ENCODE measurements at regions not wholly inside any gene's neighbourhood (a gene's known extent, or its start where the extent isn't known, plus 50 kb on each side); places are given as distances from the start of the nearest gene placed in this dataset.

DNA sequence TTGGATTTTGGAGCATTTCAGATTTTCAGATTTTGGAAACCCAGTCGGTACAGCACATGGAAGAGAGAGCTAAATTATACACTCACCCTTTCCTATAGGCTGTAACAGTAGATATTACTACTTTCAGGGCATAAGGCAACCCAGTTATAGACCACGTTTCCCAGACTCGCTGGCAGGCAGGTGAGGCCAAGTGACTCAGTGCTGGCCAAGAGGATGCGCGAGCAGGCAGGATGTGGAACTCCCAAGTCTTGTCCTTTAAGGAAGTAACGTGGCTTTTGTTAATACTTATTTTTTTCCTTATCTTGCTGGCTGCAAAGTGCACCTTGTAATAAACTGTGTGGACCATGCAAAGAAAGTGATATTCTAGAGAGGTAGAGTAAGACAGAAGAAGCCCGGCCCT lies 1160.1 kb downstream of the GATA3 start:
- no peak for DNase-seq (ENCODE audit: low read depth)

DNA sequence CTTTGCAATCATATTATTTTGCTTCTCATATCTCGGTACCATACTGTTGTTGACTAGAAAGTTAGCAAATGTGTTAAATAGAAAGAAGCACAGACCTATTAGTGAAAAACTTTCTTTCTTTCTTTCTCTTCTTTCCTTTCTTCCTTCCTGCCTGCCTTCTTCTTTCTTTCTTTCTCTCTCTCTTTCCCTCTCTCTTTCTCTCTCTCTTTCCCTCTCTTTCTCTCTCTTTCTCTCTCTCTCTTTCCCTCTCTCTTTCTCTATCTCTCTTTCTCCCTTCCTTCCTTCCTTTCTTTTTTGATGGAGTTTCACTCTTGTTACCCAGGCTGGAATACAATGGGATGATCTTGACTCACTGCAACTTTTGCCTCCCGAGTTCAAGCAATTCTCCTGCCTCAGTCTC lies 1160.6 kb downstream of the GATA3 start:
- Histone ChIP-seq H3K4me3 (ENCODE audit: low read depth, low read length) (no peak overlapping the region), H3K27me3 (ENCODE audit: control insufficient read depth, insufficient read depth, low read length) (no peaks in the 10 kb centered on the region), H3K36me3 (ENCODE audit: control insufficient read depth, insufficient read depth, low read length) (no peaks in the 10 kb centered on the region)
- TF ChIP-seq, protein P1, sequence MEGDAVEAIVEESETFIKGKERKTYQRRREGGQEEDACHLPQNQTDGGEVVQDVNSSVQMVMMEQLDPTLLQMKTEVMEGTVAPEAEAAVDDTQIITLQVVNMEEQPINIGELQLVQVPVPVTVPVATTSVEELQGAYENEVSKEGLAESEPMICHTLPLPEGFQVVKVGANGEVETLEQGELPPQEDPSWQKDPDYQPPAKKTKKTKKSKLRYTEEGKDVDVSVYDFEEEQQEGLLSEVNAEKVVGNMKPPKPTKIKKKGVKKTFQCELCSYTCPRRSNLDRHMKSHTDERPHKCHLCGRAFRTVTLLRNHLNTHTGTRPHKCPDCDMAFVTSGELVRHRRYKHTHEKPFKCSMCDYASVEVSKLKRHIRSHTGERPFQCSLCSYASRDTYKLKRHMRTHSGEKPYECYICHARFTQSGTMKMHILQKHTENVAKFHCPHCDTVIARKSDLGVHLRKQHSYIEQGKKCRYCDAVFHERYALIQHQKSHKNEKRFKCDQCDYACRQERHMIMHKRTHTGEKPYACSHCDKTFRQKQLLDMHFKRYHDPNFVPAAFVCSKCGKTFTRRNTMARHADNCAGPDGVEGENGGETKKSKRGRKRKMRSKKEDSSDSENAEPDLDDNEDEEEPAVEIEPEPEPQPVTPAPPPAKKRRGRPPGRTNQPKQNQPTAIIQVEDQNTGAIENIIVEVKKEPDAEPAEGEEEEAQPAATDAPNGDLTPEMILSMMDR (IDR thresholded peaks at IDR 0.05; ENCODE audit: insufficient read depth, low read length, poor library complexity, severe bottlenecking): no peak
- no peak for DNase-seq (ENCODE audit: low read depth)

More for the DNA sequence above, 1160.1 kb downstream of the GATA3 start:
- Histone ChIP-seq H3K27me3 (ENCODE audit: control insufficient read depth, insufficient read depth, low read length) (no peaks in the 10 kb centered on the region), H3K36me3 (ENCODE audit: control insufficient read depth, insufficient read depth, low read length) (no peaks in the 10 kb centered on the region), H3K4me3 (ENCODE audit: low read depth, low read length) (no peak overlapping the region)
- TF ChIP-seq, protein P1 (IDR thresholded peaks at IDR 0.05; ENCODE audit: insufficient read depth, low read length, poor library complexity, severe bottlenecking): no peak

DNA sequence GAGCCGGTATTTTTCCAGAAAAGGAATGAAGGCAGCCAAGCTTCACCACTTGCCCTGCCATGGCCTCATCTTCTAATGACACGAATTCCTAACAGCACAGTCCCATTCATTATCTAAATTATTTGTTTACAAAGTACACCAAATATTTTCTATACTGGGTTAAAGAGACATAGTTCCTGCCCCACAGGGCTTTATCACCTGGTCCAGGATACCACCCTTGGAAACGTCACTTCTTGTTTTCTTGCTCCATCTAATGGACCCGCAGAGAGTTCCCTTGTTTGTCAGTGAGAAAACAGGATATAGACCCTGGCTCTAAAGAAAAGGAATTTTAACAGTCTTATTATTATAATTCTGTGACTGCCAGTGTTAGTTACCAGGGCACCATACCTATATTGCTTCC lies 1165.4 kb downstream of the GATA3 start:
- Histone ChIP-seq H3K27me3 (ENCODE audit: control insufficient read depth, insufficient read depth, low read length) (no peaks in the 10 kb centered on the region), H3K36me3 (ENCODE audit: control insufficient read depth, insufficient read depth, low read length) (no peaks in the 10 kb centered on the region), H3K4me3 (ENCODE audit: low read depth, low read length) (no peak overlapping the region)
- no peak for DNase-seq (ENCODE audit: low read depth)
- TF ChIP-seq, protein P1 (IDR thresholded peaks at IDR 0.05; ENCODE audit: insufficient read depth, low read length, poor library complexity, severe bottlenecking): no peak

GRCh38 chr10:9222917-9223316 lies 1168.4 kb downstream of the GATA3 start:
- no peak for DNase-seq (ENCODE audit: low read depth)
- no peaks in the 10 kb centered on the region for H3K36me3 ChIP-seq (ENCODE audit: control insufficient read depth, insufficient read depth, low read length)
- no peak overlapping the region for H3K4me3 ChIP-seq (ENCODE audit: low read depth, low read length)
- TF ChIP-seq, protein P1 (IDR thresholded peaks at IDR 0.05; ENCODE audit: insufficient read depth, low read length, poor library complexity, severe bottlenecking): no peak
- H3K27me3 ChIP-seq (ENCODE audit: control insufficient read depth, insufficient read depth, low read length): no peaks in the 10 kb centered on the region

DNA sequence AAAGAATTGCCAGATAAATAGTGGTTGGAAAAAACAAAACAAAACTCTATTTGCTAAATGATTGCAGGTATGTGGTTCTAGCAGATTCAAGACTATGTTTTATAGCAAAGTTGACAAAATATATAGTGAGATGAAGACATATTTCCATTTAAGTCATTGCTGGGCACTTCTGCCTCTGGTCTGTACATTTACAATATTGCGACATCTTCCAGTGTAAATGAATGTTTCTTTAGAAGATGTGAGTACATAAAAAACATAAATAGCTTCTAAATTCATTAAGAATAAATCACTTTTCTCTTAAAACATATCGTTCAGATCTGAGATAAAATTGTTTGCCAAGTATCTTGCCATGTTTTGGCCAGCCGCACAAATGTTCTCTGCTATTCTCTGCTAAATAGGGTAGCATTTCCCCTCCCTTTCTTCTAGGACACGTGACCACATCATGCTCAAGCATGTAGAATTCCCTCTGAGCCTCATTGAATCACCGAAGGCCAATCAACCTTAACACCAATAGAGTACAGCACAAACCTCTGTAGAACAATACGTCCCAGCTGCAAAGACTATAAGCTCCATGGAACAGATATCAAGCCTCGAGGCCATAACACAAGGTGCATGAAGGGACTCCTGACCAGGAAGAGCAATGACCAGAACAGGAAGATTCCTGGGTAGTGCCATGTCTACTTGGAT lies 1173.3 kb downstream of the GATA3 start:
- H3K4me3 ChIP-seq (ENCODE audit: low read depth, low read length): no peak overlapping the region
- no peaks in the 10 kb centered on the region for H3K36me3 ChIP-seq (ENCODE audit: control insufficient read depth, insufficient read depth, low read length)
- no peak for DNase-seq (ENCODE audit: low read depth)
- H3K27me3 ChIP-seq (ENCODE audit: control insufficient read depth, insufficient read depth, low read length): no peaks in the 10 kb centered on the region
- TF ChIP-seq, protein P1 (IDR thresholded peaks at IDR 0.05; ENCODE audit: insufficient read depth, low read length, poor library complexity, severe bottlenecking): no peak

- DNase-seq (ENCODE audit: low read depth): no peak
- TF ChIP-seq, protein P1 (IDR thresholded peaks at IDR 0.05; ENCODE audit: insufficient read depth, low read length, poor library complexity, severe bottlenecking): no peak
- H3K4me3 ChIP-seq (ENCODE audit: low read depth, low read length): no peak overlapping the region
- no peaks in the 10 kb centered on the region for H3K36me3 ChIP-seq (ENCODE audit: control insufficient read depth, insufficient read depth, low read length)
- no peaks in the 10 kb centered on the region for H3K27me3 ChIP-seq (ENCODE audit: control insufficient read depth, insufficient read depth, low read length)
Observed at GRCh38 chr10:9228771-9229170, 1174.3 kb downstream of the GATA3 start.

Data from kidney epithelial cell (primary cell).